ENCODE measurements at regions not wholly inside any gene's neighbourhood (a gene's known extent, or its start where the extent isn't known, plus 50 kb on each side); places are given as distances from the start of the nearest gene placed in this dataset.
"Not testable (repeated sequence)": the region's sequence is repeated elsewhere in the genome, so short reads cannot be mapped to it uniquely, and the experiment has no call there.

DNA sequence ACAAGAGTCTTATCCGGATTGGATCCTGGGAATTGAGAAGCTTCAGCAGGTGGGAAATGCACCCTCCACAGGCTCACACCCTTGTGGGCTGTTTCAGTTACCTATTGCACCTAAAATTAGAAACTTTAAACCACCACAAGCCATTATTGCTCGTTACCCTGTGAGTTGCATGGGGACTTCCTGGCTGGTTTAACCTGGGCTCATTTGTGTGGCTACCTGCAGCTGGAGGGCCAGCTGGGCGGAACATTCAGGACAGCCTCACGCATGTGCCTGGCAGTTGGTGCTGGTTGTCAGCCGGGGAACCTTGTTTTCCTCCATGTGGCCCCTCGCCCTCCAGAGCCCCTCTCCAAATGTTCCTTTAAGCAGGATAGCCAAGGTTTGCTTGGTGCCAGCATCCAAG is 118.5 kb upstream of the DEFB108B start:
- not testable (repeated sequence) for DNase-seq (ENCODE audit: extremely low read depth in 1 of 2, low read depth in 1 of 2)

DNA sequence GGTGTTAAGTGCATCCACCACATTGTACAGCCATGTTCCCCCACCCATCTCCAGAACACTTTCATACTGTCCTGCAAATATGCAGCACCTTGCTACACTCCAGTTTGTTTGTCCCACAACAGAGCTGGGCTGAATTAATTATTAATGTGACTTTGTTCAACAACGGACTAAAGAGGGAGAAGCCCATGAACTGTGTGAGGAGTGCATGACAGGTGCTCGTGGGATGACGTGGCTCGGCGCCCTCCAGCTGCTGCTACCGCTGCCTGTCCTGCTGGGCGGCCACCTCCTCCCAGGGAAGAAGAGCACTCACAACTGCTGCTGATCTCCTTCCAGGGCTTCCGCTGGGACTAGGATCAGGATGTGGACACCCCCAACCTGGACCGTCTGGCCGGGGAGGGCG is 111.2 kb upstream of the DEFB108B start:
- DNase-seq (ENCODE audit: extremely low read depth in 1 of 2, low read depth in 1 of 2) = not testable (repeated sequence)

DNA sequence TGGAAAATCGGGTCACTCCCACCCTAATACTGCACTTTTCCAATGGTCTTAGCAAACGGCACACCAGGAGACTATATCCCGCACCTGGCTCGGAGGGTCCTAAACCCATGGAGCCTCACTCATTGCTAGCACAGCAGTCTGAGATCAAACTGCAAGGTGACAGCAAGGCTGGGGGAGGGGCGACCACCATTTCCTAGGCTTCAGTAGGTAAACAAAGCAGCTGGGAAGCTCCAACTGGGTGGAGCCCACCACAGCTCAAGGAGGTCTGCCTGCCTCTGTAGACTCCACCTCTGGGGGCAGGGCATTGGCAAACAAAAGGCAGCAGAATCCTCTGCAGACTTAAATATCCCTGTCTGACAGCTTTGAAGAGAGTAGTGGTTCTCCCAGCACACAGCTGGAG is 109.0 kb upstream of the DEFB108B start:
- DNase-seq (ENCODE audit: extremely low read depth in 1 of 2, low read depth in 1 of 2) = not testable (repeated sequence)

DNA sequence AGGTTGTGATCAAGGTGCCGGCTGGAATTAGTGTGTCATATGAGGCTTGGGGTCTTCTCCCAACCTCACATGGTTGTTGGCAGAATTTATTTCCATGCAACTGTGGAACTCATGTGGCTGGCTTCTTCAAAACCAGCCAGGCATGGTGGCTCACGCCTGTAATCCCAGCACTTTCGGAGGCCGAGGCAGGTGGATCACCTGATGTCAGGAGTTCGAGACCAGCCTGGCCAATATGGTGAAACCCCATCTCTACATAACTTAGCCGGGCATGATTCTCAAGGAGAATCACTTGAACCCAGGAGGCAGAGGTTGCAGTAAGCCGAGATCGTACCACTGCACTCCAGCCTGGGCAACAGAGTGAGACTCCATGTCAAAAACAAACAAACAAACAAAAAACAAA is 102.3 kb upstream of the DEFB108B start:
- not testable (repeated sequence) for DNase-seq (ENCODE audit: extremely low read depth in 1 of 2, low read depth in 1 of 2)

DNA sequence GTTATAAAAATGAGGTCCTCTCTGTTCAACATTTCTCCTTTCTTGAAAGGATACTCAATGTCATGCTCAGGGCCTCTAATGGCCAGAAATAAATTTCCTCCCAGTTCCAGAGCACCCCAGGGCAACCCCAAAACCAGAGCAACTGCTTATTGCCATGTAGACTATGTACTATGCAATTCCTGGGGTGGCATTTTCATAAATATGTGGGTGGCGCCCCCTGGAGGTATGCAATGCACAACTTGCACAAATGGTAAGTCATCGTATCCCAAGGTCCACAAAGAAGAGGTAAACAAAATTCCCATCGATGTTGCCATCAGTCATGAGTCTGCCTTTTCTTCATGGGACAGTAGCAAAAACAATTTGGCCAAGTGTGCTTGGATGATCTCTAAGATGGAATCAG is 98.6 kb upstream of the DEFB108B start:
- DNase-seq (ENCODE audit: extremely low read depth in 1 of 2, low read depth in 1 of 2) = not testable (repeated sequence)

DNA sequence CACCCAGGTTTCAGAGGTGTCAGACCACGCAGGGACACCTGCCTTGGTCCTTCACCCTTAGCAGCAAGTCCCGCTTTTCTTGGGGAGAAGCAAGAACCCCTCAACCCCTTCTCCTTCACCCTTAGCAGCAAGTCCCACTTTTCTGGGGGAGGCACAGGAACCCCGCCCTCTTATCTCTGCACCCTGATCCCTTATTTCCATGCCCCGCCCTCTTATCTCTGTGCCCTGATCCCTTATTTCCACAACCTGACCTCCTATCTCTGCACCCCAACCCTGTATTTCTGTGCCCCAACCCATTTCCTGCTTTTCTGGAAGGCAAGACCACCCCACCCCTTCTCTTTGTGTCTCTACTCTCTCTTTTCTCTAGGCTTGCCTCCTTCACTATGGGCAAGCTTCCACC is 94.7 kb upstream of the DEFB108B start:
- not testable (repeated sequence) for DNase-seq (ENCODE audit: extremely low read depth in 1 of 2, low read depth in 1 of 2)

DNA sequence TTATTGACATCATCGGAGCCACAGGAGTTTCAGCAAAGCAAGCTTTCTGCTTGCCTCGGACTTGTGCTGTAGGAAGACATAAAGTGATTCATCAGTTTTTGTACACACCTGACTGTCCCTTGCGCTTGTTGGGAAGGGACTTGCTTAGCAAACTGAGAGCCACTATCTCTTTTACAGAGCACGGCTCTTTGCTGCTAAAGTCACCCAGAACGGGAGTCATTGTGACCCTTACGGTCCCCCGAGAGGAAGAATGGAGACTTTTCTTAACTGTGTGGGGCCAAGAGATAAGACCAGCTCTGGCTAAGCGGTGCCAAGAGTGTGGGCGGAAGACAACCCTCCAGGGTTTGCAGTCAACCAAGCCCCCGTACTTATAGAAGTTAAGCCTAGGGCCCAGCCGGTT is 89.6 kb upstream of the DEFB108B start:
- DNase-seq (ENCODE audit: extremely low read depth in 1 of 2, low read depth in 1 of 2) = not testable (repeated sequence)

DNA sequence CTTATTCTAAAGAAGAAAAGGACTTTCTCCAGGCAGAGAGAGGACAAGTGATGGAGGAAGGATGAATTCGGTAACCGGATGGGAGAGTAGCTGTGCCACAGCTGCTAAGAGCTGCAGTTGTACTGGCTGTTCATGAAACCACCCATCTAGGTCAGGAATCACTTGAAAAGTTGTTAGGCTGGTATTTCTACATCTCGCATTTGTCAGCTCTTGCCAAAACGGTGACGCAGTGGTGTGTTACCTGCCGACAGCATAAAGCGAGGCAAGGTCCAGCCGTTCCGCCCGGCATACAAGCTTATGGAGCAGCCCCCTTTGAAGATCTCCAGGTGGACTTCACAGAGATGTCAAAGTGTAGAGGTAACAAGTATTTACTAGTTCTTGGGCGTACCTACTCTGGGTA is 87.3 kb upstream of the DEFB108B start:
- not testable (repeated sequence) for DNase-seq (ENCODE audit: extremely low read depth in 1 of 2, low read depth in 1 of 2)

DNA sequence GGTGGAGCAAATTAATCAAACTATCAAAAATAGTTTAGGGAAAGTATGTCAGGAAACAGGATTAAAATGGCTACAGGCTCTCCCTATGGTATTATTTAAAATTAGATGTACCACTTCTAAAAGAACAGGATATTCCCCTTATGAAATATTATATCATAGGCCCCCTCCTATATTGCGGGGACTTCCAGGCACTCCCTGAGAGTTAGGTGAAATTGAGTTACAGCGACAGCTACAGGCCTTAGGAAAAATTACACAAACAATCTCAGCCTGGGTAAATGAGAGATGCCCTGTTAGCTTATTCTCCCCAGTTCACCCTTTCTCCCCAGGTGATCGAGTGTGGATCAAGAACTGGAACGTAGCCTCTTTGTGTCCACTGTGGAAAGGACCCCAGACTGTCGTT is 86.7 kb upstream of the DEFB108B start:
- not testable (repeated sequence) for DNase-seq (ENCODE audit: extremely low read depth in 1 of 2, low read depth in 1 of 2)

DNA sequence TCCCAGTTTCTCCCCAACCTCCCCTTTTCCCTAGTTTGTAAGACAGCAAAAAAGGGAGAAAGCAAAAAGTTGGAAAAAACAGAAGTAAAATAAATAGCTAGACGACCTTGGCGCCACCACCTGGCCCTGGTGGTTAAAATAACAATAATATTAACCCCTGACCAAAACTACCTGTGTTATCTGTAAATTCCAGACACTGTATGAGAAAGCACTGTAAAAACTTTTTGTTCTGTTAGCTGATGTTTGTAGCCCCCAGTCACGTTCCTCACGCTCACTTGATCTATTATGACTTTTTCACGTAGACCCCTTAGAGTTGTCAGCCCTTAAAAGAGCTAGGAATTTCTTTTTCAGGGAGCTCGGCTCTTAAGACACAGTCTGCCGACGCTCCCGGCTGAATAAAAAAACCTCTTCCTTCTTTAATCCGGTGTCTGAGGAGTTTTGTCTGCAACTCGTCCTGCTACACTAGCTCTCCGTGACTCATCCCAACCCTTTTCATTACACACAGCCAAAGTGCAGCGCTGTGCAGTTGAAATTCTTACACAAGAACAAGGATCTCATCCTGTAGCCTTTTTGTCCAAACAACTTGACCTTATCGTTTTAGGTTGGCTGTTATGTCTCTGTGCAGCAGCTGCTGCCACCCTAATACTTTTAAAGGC is 83.9 kb upstream of the DEFB108B start:
- DNase-seq (ENCODE audit: extremely low read depth in 1 of 2, low read depth in 1 of 2) = not testable (repeated sequence)

DNA sequence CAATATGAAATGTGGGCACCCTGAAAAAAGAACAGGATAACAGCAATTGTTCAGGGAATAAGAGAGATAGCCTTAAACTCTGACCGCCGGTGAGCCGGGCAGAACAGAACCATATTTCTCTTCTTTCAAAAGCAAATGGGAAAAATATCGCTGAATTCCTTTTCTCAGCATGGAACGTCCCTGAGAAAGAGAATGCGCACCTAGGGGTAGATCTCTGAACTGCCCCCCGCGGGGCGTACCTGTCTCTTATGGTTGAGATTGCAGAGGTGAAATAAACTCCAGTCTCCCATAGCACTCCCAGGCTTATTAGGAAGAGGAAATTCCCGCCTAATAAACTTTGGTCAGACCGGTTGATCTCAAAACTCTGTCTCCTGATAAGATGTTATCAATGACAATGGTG is 82.1 kb upstream of the DEFB108B start:
- DNase-seq (ENCODE audit: extremely low read depth in 1 of 2, low read depth in 1 of 2) = not testable (repeated sequence)

DNA sequence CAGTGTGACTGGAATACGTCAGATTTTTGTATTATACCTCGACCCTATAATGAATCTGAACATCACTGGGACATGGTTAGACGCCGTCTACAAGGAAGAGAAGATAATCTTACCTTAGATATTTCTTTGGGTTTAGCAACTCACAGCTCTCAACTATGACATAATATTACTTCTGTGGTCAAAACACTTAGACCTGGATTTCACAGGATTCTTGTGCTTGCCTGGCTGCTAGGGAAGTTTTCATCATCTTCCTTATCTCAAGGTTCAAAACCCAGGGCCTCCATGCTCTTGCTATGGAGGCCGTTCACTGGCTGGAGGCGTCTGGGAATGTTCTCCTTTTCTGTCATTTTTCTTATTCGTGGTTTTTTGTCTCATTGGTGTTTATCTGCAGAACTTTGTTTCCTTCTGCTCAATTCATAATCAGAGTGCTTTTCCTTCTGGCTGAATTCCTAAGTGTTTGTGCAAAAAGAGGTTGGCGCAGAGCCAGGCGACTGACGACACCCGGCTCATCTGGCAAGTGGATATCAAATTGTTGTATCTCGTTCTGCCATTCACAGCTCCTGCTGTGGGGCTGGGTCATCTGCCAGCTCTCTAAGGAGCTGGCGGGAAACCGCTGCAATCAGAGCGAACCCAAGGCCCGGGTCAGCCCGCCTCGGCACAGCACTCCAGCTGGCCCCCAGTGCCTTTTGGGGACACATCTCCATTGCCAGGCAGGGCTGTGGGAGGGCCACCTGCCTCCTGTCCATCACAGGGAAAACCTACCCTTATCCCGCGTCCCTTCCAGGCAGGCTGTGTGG is 68.1 kb upstream of the DEFB108B start:
- DNase-seq (ENCODE audit: extremely low read depth in 1 of 2, low read depth in 1 of 2) = not testable (repeated sequence)

DNA sequence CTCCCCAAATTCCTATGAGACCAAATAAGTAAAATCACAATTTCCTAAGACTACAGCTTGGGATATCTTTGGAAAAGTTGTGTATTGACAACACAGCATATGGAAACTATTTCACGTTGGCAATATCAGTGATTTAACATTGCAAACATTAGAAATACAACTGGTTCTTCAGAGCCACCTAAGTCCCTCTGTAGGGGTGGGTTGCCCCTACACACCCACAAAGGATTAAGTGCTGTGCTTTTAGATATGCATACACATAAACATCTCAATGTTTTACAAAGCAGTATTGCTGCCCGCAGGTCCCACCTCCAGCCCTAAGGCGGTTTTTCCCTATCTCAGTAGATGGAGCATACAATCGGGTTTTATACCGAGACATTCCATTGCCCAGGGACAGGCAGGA is 66.0 kb upstream of the DEFB108B start:
- not testable (repeated sequence) for DNase-seq (ENCODE audit: extremely low read depth in 1 of 2, low read depth in 1 of 2)

DNA sequence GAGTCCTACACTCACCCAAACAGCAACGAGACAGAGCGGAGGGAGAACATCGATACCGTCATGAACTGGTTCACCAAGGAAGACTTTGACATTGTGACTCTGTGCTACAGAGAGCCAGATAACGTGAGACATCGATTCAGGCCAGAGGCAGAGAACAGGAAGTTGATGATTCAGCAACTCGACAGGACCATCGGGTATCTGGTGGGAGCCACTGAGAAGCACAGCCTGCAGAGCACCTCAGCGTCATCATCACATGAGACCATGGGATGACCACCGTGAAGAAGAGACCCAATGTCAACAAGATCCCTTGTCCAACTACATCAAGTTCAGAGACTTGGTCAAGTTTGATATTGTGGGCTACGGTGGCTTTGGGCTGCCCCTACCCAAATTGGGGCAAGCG is 60.8 kb upstream of the DEFB108B start:
- DNase-seq (ENCODE audit: extremely low read depth in 1 of 2, low read depth in 1 of 2) = not testable (repeated sequence)

DNA sequence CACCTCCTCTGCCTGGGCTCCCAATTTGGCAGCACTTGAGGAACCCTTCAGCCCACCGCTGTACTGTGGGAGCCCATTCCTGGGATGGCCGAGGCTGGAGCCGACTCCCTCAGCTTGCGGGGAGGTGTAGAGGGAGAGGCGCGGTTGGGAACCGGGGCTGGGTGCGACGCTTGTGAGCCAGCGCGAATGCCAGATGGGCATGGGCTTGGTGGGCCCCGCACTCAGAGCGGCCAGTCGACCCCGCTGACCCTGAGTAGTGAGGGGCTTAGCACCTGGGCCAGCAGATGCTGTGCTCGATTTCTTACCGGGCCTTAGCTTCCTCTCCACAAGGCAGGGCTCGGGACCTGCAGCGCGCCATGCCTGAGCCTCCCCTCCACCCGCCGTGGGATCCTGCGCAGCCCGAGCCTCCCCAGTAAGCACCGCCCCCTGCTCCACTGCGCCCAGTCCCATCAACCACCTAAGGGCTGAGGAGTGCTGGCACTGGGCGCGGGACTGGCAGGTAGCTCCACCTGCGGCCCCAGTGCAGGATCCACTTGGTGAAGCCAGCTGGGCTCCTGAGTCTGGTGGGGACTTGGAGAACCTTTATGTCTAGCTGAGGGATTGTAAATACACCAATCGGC is 58.3 kb upstream of the DEFB108B start:
- no peak for DNase-seq (ENCODE audit: extremely low read depth in 1 of 2, low read depth in 1 of 2)

DNA sequence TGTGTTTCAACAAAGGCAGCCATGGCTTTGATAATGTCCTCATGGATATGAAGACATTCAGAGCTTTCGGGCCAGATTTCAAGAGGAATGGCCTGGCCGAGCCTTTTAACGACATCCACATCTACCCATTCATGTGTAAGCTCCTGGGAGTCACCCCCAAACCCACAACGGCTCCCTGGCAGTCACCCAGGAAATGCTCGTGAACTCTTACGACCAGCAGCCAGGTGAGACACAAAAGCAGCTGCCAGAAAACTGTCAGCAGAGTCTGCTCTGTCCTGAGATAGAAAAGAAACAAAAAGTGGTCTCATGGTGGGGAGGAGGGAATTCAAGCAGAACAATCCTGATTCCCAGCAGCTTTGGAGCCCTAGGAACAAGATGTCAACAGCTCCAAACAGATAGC is 52.9 kb upstream of the DEFB108B start:
- not testable (repeated sequence) for DNase-seq (ENCODE audit: extremely low read depth in 1 of 2, low read depth in 1 of 2)

DNA sequence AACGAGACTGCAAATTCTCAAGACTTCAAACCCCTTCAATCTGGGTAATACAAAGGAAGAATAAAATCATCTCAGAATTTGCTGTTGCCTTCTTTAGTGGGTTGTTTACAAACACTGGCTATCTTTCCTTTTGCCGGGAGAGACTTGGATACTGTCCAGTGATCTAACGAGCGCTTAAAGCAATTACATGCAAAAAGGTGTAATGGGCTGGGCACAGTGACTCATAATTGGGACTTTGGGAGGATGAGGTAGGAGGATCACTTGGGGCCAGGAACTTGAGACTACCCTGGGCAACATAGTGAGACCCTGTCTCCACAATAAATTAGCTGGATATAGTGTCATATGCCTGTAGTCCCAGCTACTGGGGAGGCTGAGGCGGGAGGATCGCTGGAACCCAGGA is 52.2 kb upstream of the DEFB108B start:
- DNase-seq (ENCODE audit: extremely low read depth in 1 of 2, low read depth in 1 of 2) = not testable (repeated sequence)

DNA sequence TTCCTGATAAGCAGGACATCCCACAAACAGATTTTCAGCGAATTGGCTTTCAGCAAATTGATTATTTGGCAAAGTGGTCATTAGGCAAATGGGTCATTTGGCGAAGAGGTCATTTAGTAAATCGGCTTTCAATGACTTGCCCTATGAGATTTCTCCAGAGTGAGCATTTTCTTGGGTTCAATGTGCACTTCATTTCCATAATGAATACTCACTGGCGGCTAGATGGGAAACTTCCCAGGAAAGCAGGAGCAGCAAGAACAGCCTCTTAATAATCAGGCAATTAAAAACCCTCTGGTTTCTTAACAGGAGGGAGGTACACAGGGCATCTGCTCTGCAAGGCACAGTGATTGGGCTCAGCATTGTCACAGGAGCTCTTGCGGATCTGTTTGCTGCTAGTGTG is 51.5 kb upstream of the DEFB108B start:
- not testable (repeated sequence) for DNase-seq (ENCODE audit: extremely low read depth in 1 of 2, low read depth in 1 of 2)

DNA sequence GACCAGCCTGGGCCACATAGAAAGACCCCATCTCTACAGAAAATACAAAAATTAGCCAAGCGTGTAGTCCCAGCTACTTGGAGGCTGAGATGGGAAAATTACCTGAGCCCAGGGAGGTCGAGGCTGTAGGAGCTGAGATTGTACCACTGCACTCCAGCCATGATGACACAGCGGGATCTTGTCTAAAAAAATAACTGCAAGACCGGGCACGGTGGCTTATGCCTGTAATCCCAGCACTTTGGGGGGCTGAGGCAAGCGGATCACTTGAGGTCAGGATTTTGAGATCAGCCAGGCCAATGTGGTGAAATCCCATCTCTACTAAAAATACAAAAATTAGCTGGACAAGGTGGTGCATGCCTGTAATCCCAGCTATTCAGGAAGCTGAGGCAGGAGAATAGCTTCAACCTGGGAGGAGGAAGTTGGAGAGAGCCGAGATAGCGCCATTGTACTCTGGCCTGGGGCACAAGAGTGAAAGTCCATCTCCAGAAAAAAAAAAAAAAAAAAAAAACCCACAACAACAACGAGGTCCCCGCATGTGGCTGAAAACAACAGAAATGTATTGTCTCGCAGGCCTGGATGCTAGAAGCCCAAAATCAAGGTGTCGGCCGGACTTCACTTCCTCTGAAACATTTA is 50.7 kb upstream of the DEFB108B start:
- DNase-seq (ENCODE audit: extremely low read depth in 1 of 2, low read depth in 1 of 2) = not testable (repeated sequence)

DNA sequence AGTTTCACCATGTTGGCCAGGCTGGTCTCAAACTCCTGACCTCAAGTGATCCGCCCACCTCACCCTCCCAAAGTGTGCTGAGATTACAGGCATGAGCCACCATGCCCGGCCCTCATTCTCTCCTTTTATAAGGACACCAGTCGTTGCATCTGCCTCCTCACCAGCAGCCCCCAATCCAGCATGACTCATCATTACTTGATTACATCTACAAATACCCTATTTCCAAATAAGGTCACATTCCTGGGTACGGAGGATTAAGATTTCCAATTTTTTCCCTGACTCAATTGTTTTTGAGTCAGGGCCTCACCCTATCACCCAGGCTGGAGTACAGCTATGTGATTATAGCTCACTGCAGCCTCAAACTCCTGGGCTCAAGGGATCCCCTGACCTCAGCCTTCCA is 49.8 kb upstream of the DEFB108B start:
- DNase-seq (ENCODE audit: extremely low read depth in 1 of 2, low read depth in 1 of 2) = not testable (repeated sequence)

Data from stimulated activated CD8-positive, alpha-beta memory T cell treated with anti-CD3 and anti-CD28 coated beads, Interleukin-7, amount 100 ng/mL, for 48 hours (primary cell).